ENCODE measurements at regions not wholly inside any gene's neighbourhood (a gene's known extent, or its start where the extent isn't known, plus 50 kb on each side); places are given as distances from the start of the nearest gene placed in this dataset.
"Not testable (repeated sequence)": the region's sequence is repeated elsewhere in the genome, so short reads cannot be mapped to it uniquely, and the experiment has no call there.

- H3K36me3 Mint-ChIP-seq = not testable (repeated sequence)
These were observed 85.1 kb upstream of the MAP4 start for GRCh38 chr3:48101301-48101650.

GRCh38 chr3:48092270-48092669 is 76.1 kb upstream of the MAP4 start:
- H3K4me1 Mint-ChIP-seq = peaks cover 13 to 16% of the 10 kb centered on the region in 2 donors
- no peak for DNase-seq
- no peak overlapping the region for H3K4me3 Mint-ChIP-seq
- H3K9me3 Mint-ChIP-seq = no peaks in the 10 kb centered on the region
- H3K36me3 Mint-ChIP-seq = no peaks in the 10 kb centered on the region
- H3K27ac Mint-ChIP-seq = no peak overlapping the region
- H3K27me3 Mint-ChIP-seq (ENCODE audit: low read depth in 3 of 3) = peaks cover 3 to 5% (median 4%) of the 10 kb centered on the region in 3 donors

More at GRCh38 chr3:48101301-48101650, 85.1 kb upstream of the MAP4 start:
- not testable (repeated sequence) for DNase-seq; H3K27ac Mint-ChIP-seq; H3K4me1 Mint-ChIP-seq; H3K4me3 Mint-ChIP-seq; H3K27me3 Mint-ChIP-seq (ENCODE audit: low read depth in 3 of 3); H3K9me3 Mint-ChIP-seq

- Mint-ChIP-seq H3K4me3 (peak overlapping the region; percentile 41 to 98 (median 95)), H3K4me1 (peaks cover 18 to 23% of the 10 kb centered on the region in 2 donors), H3K27ac (peak overlapping the region in 5 of 6 donors; percentile 3 to 63 (median 50)), H3K9me3 (no peaks in the 10 kb centered on the region), H3K27me3 (ENCODE audit: low read depth in 3 of 3) (peaks cover 3 to 5% (median 5%) of the 10 kb centered on the region in 3 donors), H3K36me3 (no peaks in the 10 kb centered on the region)
- no peak for DNase-seq
These were observed 74.1 kb upstream of the MAP4 start for GRCh38 chr3:48090166-48090939.

GRCh38 chr3:48088749-48089466 is 72.7 kb upstream of the MAP4 start:
- Mint-ChIP-seq H3K36me3 (peaks cover 0 to 3% (median 0%) of the 10 kb centered on the region in 3 donors), H3K4me3 (peak overlapping the region; percentile 91 to 98 (median 95)), H3K27ac (peak overlapping the region; percentile 91 to 98 (median 98)), H3K27me3 (ENCODE audit: low read depth in 3 of 3) (peaks cover 3 to 5% (median 4%) of the 10 kb centered on the region in 3 donors), H3K9me3 (no peaks in the 10 kb centered on the region), H3K4me1 (peaks cover 19 to 33% of the 10 kb centered on the region in 2 donors)
- peak; percentile 94 to 95 (median 94) for DNase-seq

- peak in 2 of 3 donors; percentile 4 to 6 for DNase-seq
- Mint-ChIP-seq H3K4me3 (peak overlapping the region; percentile 91 to 98 (median 95)), H3K36me3 (peaks cover 0 to 3% (median 0%) of the 10 kb centered on the region in 3 donors)
These were observed 72.0 kb upstream of the MAP4 start for GRCh38 chr3:48088056-48088748.

GRCh38 chr3:48086705-48087104 is 70.5 kb upstream of the MAP4 start:
- Mint-ChIP-seq H3K36me3 (peaks cover 0 to 3% (median 0%) of the 10 kb centered on the region in 3 donors), H3K27me3 (ENCODE audit: low read depth in 3 of 3) (peaks cover 3 to 5% (median 4%) of the 10 kb centered on the region in 3 donors), H3K9me3 (no peaks in the 10 kb centered on the region), H3K27ac (peak overlapping the region in 4 of 6 donors; percentile 27 to 95 (median 52)), H3K4me3 (peak overlapping the region in 4 of 5 donors; percentile 91 to 95 (median 92)), H3K4me1 (peaks cover 19 to 40% of the 10 kb centered on the region in 2 donors)
- no peak for DNase-seq

More at GRCh38 chr3:48088056-48088748, 72.0 kb upstream of the MAP4 start:
- Mint-ChIP-seq H3K4me1 (peaks cover 19 to 33% of the 10 kb centered on the region in 2 donors), H3K9me3 (no peaks in the 10 kb centered on the region), H3K27ac (peak overlapping the region; percentile 76 to 98 (median 96)), H3K27me3 (ENCODE audit: low read depth in 3 of 3) (peaks cover 3 to 5% (median 4%) of the 10 kb centered on the region in 3 donors)

- Mint-ChIP-seq H3K27me3 (ENCODE audit: low read depth in 3 of 3) (peaks cover 3 to 5% (median 4%) of the 10 kb centered on the region in 3 donors), H3K27ac (peak overlapping the region in 1 of 6 donors; percentile 25), H3K4me3 (no peak overlapping the region), H3K4me1 (peaks cover 21 to 43% of the 10 kb centered on the region in 2 donors), H3K36me3 (peaks cover 0 to 3% (median 0%) of the 10 kb centered on the region in 3 donors), H3K9me3 (no peaks in the 10 kb centered on the region)
- no peak for DNase-seq
These were observed 68.7 kb upstream of the MAP4 start for GRCh38 chr3:48084929-48085328.

- Mint-ChIP-seq H3K4me1 (peaks cover 19 to 39% of the 10 kb centered on the region in 2 donors), H3K27ac (no peak overlapping the region), H3K9me3 (no peaks in the 10 kb centered on the region), H3K4me3 (no peak overlapping the region), H3K27me3 (ENCODE audit: low read depth in 3 of 3) (peaks cover 2 to 5% (median 2%) of the 10 kb centered on the region in 3 donors), H3K36me3 (peaks cover 0 to 3% (median 0%) of the 10 kb centered on the region in 3 donors)
- DNase-seq = no peak
These were observed 68.0 kb upstream of the MAP4 start for GRCh38 chr3:48084170-48084569.

- Mint-ChIP-seq H3K4me1 (peaks cover 14 to 35% of the 10 kb centered on the region in 2 donors), H3K36me3 (peaks cover 0 to 6% (median 3%) of the 10 kb centered on the region in 3 donors), H3K4me3 (no peak overlapping the region), H3K27ac (no peak overlapping the region), H3K27me3 (ENCODE audit: low read depth in 3 of 3) (peaks cover 0 to 5% (median 0%) of the 10 kb centered on the region in 3 donors), H3K9me3 (no peaks in the 10 kb centered on the region)
- no peak for DNase-seq
These were observed 66.5 kb upstream of the MAP4 start for GRCh38 chr3:48082580-48083184.

GRCh38 chr3:48077815-48078214 is 61.6 kb upstream of the MAP4 start:
- Mint-ChIP-seq H3K9me3 (no peaks in the 10 kb centered on the region), H3K36me3 (peaks cover 0 to 4% (median 4%) of the 10 kb centered on the region in 3 donors), H3K4me1 (peaks cover 5 to 16% of the 10 kb centered on the region in 2 donors), H3K4me3 (no peak overlapping the region), H3K27me3 (ENCODE audit: low read depth in 3 of 3) (no peaks in the 10 kb centered on the region), H3K27ac (peak overlapping the region in 2 of 6 donors; percentile 37 to 44)
- no peak for DNase-seq

- Mint-ChIP-seq H3K27ac (peak overlapping the region in 1 of 6 donors; percentile 0), H3K36me3 (peaks cover 0 to 4% (median 0%) of the 10 kb centered on the region in 3 donors), H3K9me3 (no peaks in the 10 kb centered on the region), H3K4me1 (peaks cover 3 to 18% of the 10 kb centered on the region in 2 donors), H3K27me3 (ENCODE audit: low read depth in 3 of 3) (no peaks in the 10 kb centered on the region), H3K4me3 (no peak overlapping the region)
- DNase-seq = no peak
These were observed 53.8 kb upstream of the MAP4 start for GRCh38 chr3:48070030-48070429.

GRCh38 chr3:48069339-48069738 is 53.1 kb upstream of the MAP4 start:
- peaks cover 4 to 24% of the 10 kb centered on the region in 2 donors for H3K4me1 Mint-ChIP-seq
- peaks cover 0 to 4% (median 0%) of the 10 kb centered on the region in 3 donors for H3K36me3 Mint-ChIP-seq
- H3K9me3 Mint-ChIP-seq = no peaks in the 10 kb centered on the region
- H3K4me3 Mint-ChIP-seq = no peak overlapping the region
- H3K27me3 Mint-ChIP-seq (ENCODE audit: low read depth in 3 of 3) = no peaks in the 10 kb centered on the region
- H3K27ac Mint-ChIP-seq = no peak overlapping the region
- DNase-seq = no peak

- Mint-ChIP-seq H3K4me3 (no peak overlapping the region), H3K27me3 (ENCODE audit: low read depth in 3 of 3) (no peaks in the 10 kb centered on the region), H3K27ac (no peak overlapping the region), H3K9me3 (no peaks in the 10 kb centered on the region), H3K4me1 (peaks cover 8 to 29% of the 10 kb centered on the region in 2 donors), H3K36me3 (peaks cover 0 to 4% (median 0%) of the 10 kb centered on the region in 3 donors)
- DNase-seq = no peak
These were observed 52.7 kb upstream of the MAP4 start for GRCh38 chr3:48068886-48069285.
